Keratinocyte (primary cell): ENCODE measurements at regions not wholly inside any gene's neighbourhood (a gene's known extent, or its start where the extent isn't known, plus 50 kb on each side); places are given as distances from the start of the nearest gene placed in this dataset.

Source experiments
- DNase-seq: peaks from one replicate; pipeline ENCODE4 v3.0.0-alpha.2; 2011; ENCODE audit warnings: low read depth, missing footprints, low spot score
- FAIRE-seq: peaks from 2 replicates; lab custom pipeline; 2011; peaks lifted over from hg19 to GRCh38; lab: Jason Lieb, UNC
- H2AFZ ChIP-seq: 2 replicates; pipeline ENCODE4 v1.6.0; 2012; ENCODE audit warnings: low read length, control low read depth, inconsistent platforms; ENCODE audit not compliant: control insufficient read depth
- H3K27ac ChIP-seq: 2 replicates; pipeline ENCODE4 v1.5.1; 2011; ENCODE audit warnings: low read length; ENCODE audit not compliant: control insufficient read depth, insufficient read depth
- H3K27me3 ChIP-seq: 3 replicates; pipeline ENCODE4 v1.6.0; 2011; ENCODE audit warnings: low read length; ENCODE audit not compliant: control insufficient read depth, insufficient read depth; ENCODE audit errors: extremely low read depth
- H3K36me3 ChIP-seq, 2 experiments: 2 replicates in 1 of 2; 3 replicates in 1 of 2; pipeline ENCODE4 v1.5.1; 2011; ENCODE audit warnings: low read length in 2 of 2, mild to moderate bottlenecking in 1 of 2; ENCODE audit not compliant: control insufficient read depth in 2 of 2, insufficient read depth in 2 of 2; ENCODE audit errors: extremely low read depth in 1 of 2
- H3K4me1 ChIP-seq: 3 replicates; pipeline ENCODE4 v1.5.1; 2011; ENCODE audit warnings: low read length; ENCODE audit not compliant: control insufficient read depth, insufficient read depth; ENCODE audit errors: extremely low read depth
- H3K4me2 ChIP-seq: 3 replicates; pipeline ENCODE4 v1.6.0; 2011; ENCODE audit warnings: low read depth, low read length; ENCODE audit not compliant: control insufficient read depth, insufficient read depth; ENCODE audit errors: extremely low read depth
- H3K4me3 ChIP-seq, 3 experiments: fragments of 200-600 bp in 1 of 3; sonication (generic) in 1 of 3; 2 replicates in 2 of 3; 3 replicates in 1 of 3; pipeline ENCODE4 v1.5.1; 2011 to 2016; ENCODE audit warnings: low read length in 3 of 3, mild to moderate bottlenecking in 3 of 3, control low read depth in 2 of 3, inconsistent platforms in 1 of 3, low read depth in 1 of 3, mixed read lengths in 1 of 3, mixed run types in 1 of 3, moderate library complexity in 1 of 3; ENCODE audit not compliant: control insufficient read depth in 2 of 3, insufficient read depth in 2 of 3; ENCODE audit errors: extremely low read depth in 1 of 3
- H3K79me2 ChIP-seq: 2 replicates; pipeline ENCODE4 v1.6.0; 2012; ENCODE audit warnings: low read length; ENCODE audit not compliant: control insufficient read depth, insufficient read depth
- H3K9ac ChIP-seq: 3 replicates; pipeline ENCODE4 v1.6.0; 2011; ENCODE audit warnings: low read length; ENCODE audit not compliant: control insufficient read depth, insufficient read depth; ENCODE audit errors: extremely low read depth
- H3K9me1 ChIP-seq: 3 replicates; pipeline ENCODE4 v1.6.0; 2011; ENCODE audit warnings: low read length; ENCODE audit not compliant: control insufficient read depth, insufficient read depth; ENCODE audit errors: extremely low read depth
- H3K9me3 ChIP-seq: 2 replicates; pipeline ENCODE4 v1.5.1; 2012; ENCODE audit warnings: low read depth, low read length; ENCODE audit not compliant: control insufficient read depth
- H4K20me1 ChIP-seq: 3 replicates; pipeline ENCODE4 v1.6.0; 2011; ENCODE audit warnings: low read length; ENCODE audit not compliant: control insufficient read depth, insufficient read depth; ENCODE audit errors: extremely low read depth
- CTCF ChIP-seq, 3 experiments: IDR thresholded peaks in 1 of 3; conservative IDR thresholded peaks in 1 of 3; optimal IDR thresholded peaks in 1 of 3; 2 replicates in 2 of 3; 3 replicates in 1 of 3; pipeline versions ENCODE3 to v1.5.1; 2011; ENCODE audit warnings: low read length in 3 of 3, mild to moderate bottlenecking in 3 of 3, moderate library complexity in 2 of 3, control low read depth in 1 of 3, inconsistent platforms in 1 of 3; ENCODE audit not compliant: insufficient read depth in 2 of 3; ENCODE audit errors: extremely low read depth in 1 of 3
- EZH2 ChIP-seq: IDR thresholded peaks from one replicate; pipeline ENCODE4 v1.6.1; 2012; ENCODE audit warnings: inconsistent platforms, mild to moderate bottlenecking, low read length, moderate library complexity
- dilution Hi-C: fragments of 300-500 bp; cut with MboI; formaldehyde crosslinking; loops from one replicate; pipeline ENCODE4 v1.7.0; 2020; ENCODE audit warnings: low sequenced_read_pairs; ENCODE audit not compliant: extremely low pct_ligation_motif_present

GRCh38 chr6:140045116-140045515 lies 670.7 kb upstream of the CITED2 start:
- no peaks in the 10 kb centered on the region for H3K9me1 ChIP-seq
- H3K4me3 ChIP-seq: no peak overlapping the region
- H3K4me1 ChIP-seq: peaks cover 36% of the 10 kb centered on the region
- H2AFZ ChIP-seq: peak overlapping the region; percentile 72
- no peak overlapping the region for H3K9ac ChIP-seq
- H3K4me2 ChIP-seq: peak overlapping the region; percentile 36
- no peaks in the 10 kb centered on the region for H3K79me2 ChIP-seq
- peak overlapping the region; percentile 60 for H3K27ac ChIP-seq
- DNase-seq: no peak
- H4K20me1 ChIP-seq: no peaks in the 10 kb centered on the region
- dilution Hi-C loops: no loop called here
- no peaks in the 10 kb centered on the region for H3K27me3 ChIP-seq
- no peak for FAIRE-seq
- TF ChIP-seq EZH2 (no peak), CTCF (optimal IDR thresholded peaks at IDR 0.05 in 1 of 3, IDR thresholded peaks at IDR 0.05 in 1 of 3, conservative IDR thresholded peaks at IDR 0.05 in 1 of 3; ENCODE audit: extremely low read depth in 1 of 3, insufficient read depth in 2 of 3, low read length in 3 of 3) (no peak)
- no peaks in the 10 kb centered on the region for H3K36me3 ChIP-seq
- H3K9me3 ChIP-seq: no peaks in the 10 kb centered on the region

- no peak for TF ChIP-seq CTCF (optimal IDR thresholded peaks at IDR 0.05 in 1 of 3, IDR thresholded peaks at IDR 0.05 in 1 of 3, conservative IDR thresholded peaks at IDR 0.05 in 1 of 3; ENCODE audit: extremely low read depth in 1 of 3, insufficient read depth in 2 of 3, low read length in 3 of 3)
- no peak for TF ChIP-seq EZH2
- H3K4me2 ChIP-seq: peak overlapping the region; percentile 36
- no peak overlapping the region for H3K4me3 ChIP-seq
- no peak for FAIRE-seq
- no peaks in the 10 kb centered on the region for H3K36me3 ChIP-seq
- H2AFZ ChIP-seq: peak overlapping the region; percentile 72
- no peaks in the 10 kb centered on the region for H3K27me3 ChIP-seq
- dilution Hi-C loops: no loop called here
- H4K20me1 ChIP-seq: no peaks in the 10 kb centered on the region
- H3K9ac ChIP-seq: no peak overlapping the region
- no peak for DNase-seq
- H3K27ac ChIP-seq: peak overlapping the region; percentile 78
- H3K79me2 ChIP-seq: no peaks in the 10 kb centered on the region
- H3K4me1 ChIP-seq: peaks cover 38% of the 10 kb centered on the region
- H3K9me1 ChIP-seq: no peaks in the 10 kb centered on the region
- no peaks in the 10 kb centered on the region for H3K9me3 ChIP-seq
Measured at GRCh38 chr6:140044626-140045025, 670.2 kb upstream of the CITED2 start.
